Lower leg skin (tissue), 4 donors: ENCODE measurements at regions not wholly inside any gene's neighbourhood (a gene's known extent, or its start where the extent isn't known, plus 50 kb on each side); places are given as distances from the start of the nearest gene placed in this dataset.

ENCODE experiments used
- DNase-seq, 2 donors: peaks; one replicate each; pipeline ENCODE4 v3.0.0-alpha.2; 2019; ENCODE audit warnings: low spot score in 2 of 2
- H3K4me3 ChIP-seq: fragments of 200-600 bp; sonication (generic); 2 replicates; pipeline ENCODE4 v1.5.1; 2017; ENCODE audit warnings: mild to moderate bottlenecking, low read depth; ENCODE audit not compliant: poor library complexity, severe bottlenecking
- CTCF ChIP-seq, 3 donors: fragments of 450-650 bp; IDR thresholded peaks; one replicate each; pipeline ENCODE4 v1.5.1; 2016; ENCODE audit warnings: antibody characterized with exemption in 3 of 3, mild to moderate bottlenecking in 3 of 3, moderate library complexity in 2 of 3
- POLR2A ChIP-seq, 2 donors: fragments of 450-650 bp; IDR thresholded peaks; one replicate each; pipeline ENCODE4 v1.6.1; 2016 to 2017; ENCODE audit warnings: antibody characterized with exemption in 2 of 2, mild to moderate bottlenecking in 1 of 2, moderate library complexity in 1 of 2
- WGBS, 2 donors: methylation state at CpG; one replicate each; pipeline ENCODE4 v1.1.5; 2018; 5-methylcytosine and 5-hydroxymethylcytosine counted together
- intact Hi-C: fragments of 100-400 bp; cut with DNase I; formaldehyde crosslinking; loops from one replicate; pipeline ENCODE4 v1.15.0; 2023; ENCODE audit warnings: low total_unique reads

- TF ChIP-seq POLR2A (IDR thresholded peaks at IDR 0.05) (no peak), CTCF (IDR thresholded peaks at IDR 0.05) (no peak)
- 66 to 73% methylated on average over 5 of the region's 5 CpGs for WGBS, 2 donors
- DNase-seq = no peak
- H3K4me3 ChIP-seq = no peak overlapping the region
- intact Hi-C loops = no loop called here
Observed at GRCh38 chr4:155512817-155513216, 136.1 kb upstream of the MAP9 start.

GRCh38 chr4:155512046-155512445, 135.3 kb upstream of the MAP9 start:
- WGBS, 2 donors = 89 to 95% methylated on average over 1 of the region's 1 CpG
- no peak for DNase-seq
- H3K4me3 ChIP-seq = no peak overlapping the region
- TF ChIP-seq CTCF (IDR thresholded peaks at IDR 0.05) (no peak), POLR2A (IDR thresholded peaks at IDR 0.05) (no peak)
- intact Hi-C loops = no loop called here

- intact Hi-C loops = no loop called here
- WGBS, 2 donors = 26 to 39% methylated on average over 2 of the region's 2 CpGs
- no peak overlapping the region for H3K4me3 ChIP-seq
- TF ChIP-seq CTCF (IDR thresholded peaks at IDR 0.05) = no peak
- no peak for TF ChIP-seq POLR2A (IDR thresholded peaks at IDR 0.05)
- no peak for DNase-seq
Observed at GRCh38 chr4:155510771-155511170, 134.0 kb upstream of the MAP9 start.

GRCh38 chr4:155509555-155509954, 132.8 kb upstream of the MAP9 start:
- no peak overlapping the region for H3K4me3 ChIP-seq
- TF ChIP-seq CTCF (IDR thresholded peaks at IDR 0.05) = no peak
- TF ChIP-seq POLR2A (IDR thresholded peaks at IDR 0.05) = no peak
- DNase-seq = no peak
- intact Hi-C loops = no loop called here

GRCh38 chr4:155506745-155507144, 130.0 kb upstream of the MAP9 start:
- H3K4me3 ChIP-seq = no peak overlapping the region
- DNase-seq = no peak
- intact Hi-C loops = no loop called here
- no peak for TF ChIP-seq CTCF (IDR thresholded peaks at IDR 0.05)
- no peak for TF ChIP-seq POLR2A (IDR thresholded peaks at IDR 0.05)
- 65 to 76% methylated on average over 4 of the region's 4 CpGs for WGBS, 2 donors

- intact Hi-C loops = no loop called here
- TF ChIP-seq CTCF (IDR thresholded peaks at IDR 0.05) (no peak), POLR2A (IDR thresholded peaks at IDR 0.05) (no peak)
- 56 to 57% methylated on average over 3 of the region's 3 CpGs for WGBS, 2 donors
- H3K4me3 ChIP-seq = no peak overlapping the region
- no peak for DNase-seq
Observed at GRCh38 chr4:155505321-155505720, 128.6 kb upstream of the MAP9 start.
